K562 (cell line): ENCODE measurements at regions not wholly inside any gene's neighbourhood (a gene's known extent, or its start where the extent isn't known, plus 50 kb on each side); places are given as distances from the start of the nearest gene placed in this dataset.

Experiments
- ATAC-seq: fragments of 200-7000 bp; cut with Tn5 transposase; 3 replicates; pipeline ENCODE4 v1.9.1; 2020; ENCODE audit warnings: moderate library complexity
- BruUV-seq: library from RNA; stranded (reverse); fragments of 400-500 nt; replicated peaks from 2 replicates; lab custom pipeline; 2021; lab: Mats Ljungman, UMichigan
- CTCF ChIA-PET: fragments of 300-600 bp; formaldehyde crosslinking; extraction: SDS; loops from one replicate; lab custom pipeline; 2021; ENCODE audit warnings: low intra/inter-chr PET ratio; lab: Yijun Ruan, JAX
- POLR2A ChIA-PET: fragments of 300-600, 350-650 bp; sonication (Branson Sonifier 250); formaldehyde crosslinking; extraction: SDS; loops from one replicate; lab custom pipeline; 2021; ENCODE audit warnings: antibody characterized with exemption, inconsistent platforms; lab: Yijun Ruan, JAX
- DNase-seq, 4 experiments: peaks; one replicate each; pipeline versions ENCODE4 v3.0.0 to v3.0.0-alpha.2; 2011 to 2018; ENCODE audit warnings: low spot score in 3 of 4, mixed read lengths in 3 of 4; ENCODE audit errors: extremely low read depth in 1 of 4
- FAIRE-seq: peaks from 2 replicates; lab custom pipeline; 2011; peaks lifted over from hg19 to GRCh38; lab: Jason Lieb, UNC
- H2AFZ ChIP-seq: 2 replicates; pipeline ENCODE4 v1.6.0; 2011; ENCODE audit warnings: low read depth, low read length, control low read depth, inconsistent platforms
- H3K27ac ChIP-seq: fragments of 200-600 bp; 3 replicates; pipeline ENCODE4 v1.8.0; 2011; ENCODE audit warnings: low read depth, mild to moderate bottlenecking, control low read depth, inconsistent platforms, low read length, moderate library complexity, mixed read lengths; ENCODE audit errors: extremely low read depth
- H3K27me3 ChIP-seq, 2 experiments: fragments of 300-600 bp in 1 of 2; 2 replicates in 1 of 2; 3 replicates in 1 of 2; pipeline versions ENCODE4 v1.6.0 to v1.8.0; 2011; ENCODE audit warnings: inconsistent platforms in 2 of 2, low read length in 2 of 2, mild to moderate bottlenecking in 1 of 2, mixed read lengths in 1 of 2, moderate library complexity in 1 of 2; ENCODE audit not compliant: control insufficient read depth in 2 of 2, insufficient read depth in 2 of 2
- H3K36me3 ChIP-seq: fragments of 300-600 bp; 3 replicates; pipeline ENCODE4 v1.8.0; 2011; ENCODE audit warnings: mild to moderate bottlenecking, low read length, inconsistent platforms; ENCODE audit not compliant: control insufficient read depth, insufficient read depth
- H3K4me1 ChIP-seq, 2 experiments: fragments of 200-600 bp in 1 of 2; replicated peaks in 1 of 2; 2 replicates in 1 of 2; 3 replicates in 1 of 2; pipeline versions ENCODE4 v1.5.1 to v1.8.0; 2011; ENCODE audit warnings: inconsistent platforms in 2 of 2, low read length in 2 of 2, mild to moderate bottlenecking in 1 of 2, mixed read lengths in 1 of 2, moderate library complexity in 1 of 2; ENCODE audit not compliant: control insufficient read depth in 2 of 2, insufficient read depth in 2 of 2
- H3K4me2 ChIP-seq: 2 replicates; pipeline ENCODE4 v1.6.1; 2011; ENCODE audit warnings: low read length, control low read depth, inconsistent platforms, mixed read lengths; ENCODE audit not compliant: insufficient read depth
- H3K4me3 ChIP-seq: fragments of 200-600 bp; sonication (generic), shearing (Covaris generic); 2 replicates; pipeline ENCODE4 v1.5.1; 2016; ENCODE audit warnings: control low read depth, inconsistent platforms
- H3K79me2 ChIP-seq: fragments of 200-600 bp; 3 replicates; pipeline ENCODE4 v1.8.0; 2011; ENCODE audit warnings: low read length, inconsistent platforms; ENCODE audit not compliant: control insufficient read depth, insufficient read depth
- H3K9ac ChIP-seq, 2 experiments: 2 replicates each; pipeline versions ENCODE4 v1.6.0 to v1.6.1; 2011; ENCODE audit warnings: low read depth in 2 of 2, low read length in 2 of 2, control low read depth in 1 of 2, inconsistent platforms in 1 of 2, mild to moderate bottlenecking in 1 of 2, mixed read lengths in 1 of 2; ENCODE audit not compliant: insufficient read depth in 1 of 2
- H3K9me1 ChIP-seq: one replicate; pipeline ENCODE4 v1.6.0; 2011; ENCODE audit warnings: inconsistent platforms, mild to moderate bottlenecking, low read length, moderate library complexity; ENCODE audit not compliant: control insufficient read depth, insufficient read depth
- H3K9me3 ChIP-seq: replicated peaks from 2 replicates; pipeline ENCODE4 v1.5.1; 2011; ENCODE audit warnings: low read depth, low read length, inconsistent platforms; ENCODE audit not compliant: control insufficient read depth, insufficient read depth
- H4K20me1 ChIP-seq: replicated peaks from 2 replicates; pipeline ENCODE4 v1.6.1; 2011; ENCODE audit warnings: low read length, inconsistent platforms, mixed read lengths; ENCODE audit not compliant: control insufficient read depth, insufficient read depth
- CBX3 ChIP-seq, 2 experiments: IDR thresholded peaks; 1 replicate in 1 of 2; 2 replicates in 1 of 2; pipeline ENCODE4 v1.6.1; 2012; ENCODE audit warnings: inconsistent platforms in 2 of 2, low read length in 2 of 2, borderline replicate concordance in 1 of 2, control low read depth in 1 of 2
- CHD2 ChIP-seq: IDR thresholded peaks from 2 replicates; pipeline ENCODE4 v1.6.1; 2011; ENCODE audit warnings: low read depth, low read length
- CREB5 ChIP-seq: fragments of 250-450 bp; sonication (Bioruptor Pico); IDR thresholded peaks from 2 replicates; pipeline ENCODE4 v1.5.0; 2020; ENCODE audit warnings: mild to moderate bottlenecking
- DMBX1 ChIP-seq: fragments of 250-450 bp; sonication (Bioruptor Pico); IDR thresholded peaks from 2 replicates; pipeline ENCODE4 v1.8.0; 2022; ENCODE audit warnings: inconsistent platforms, mild to moderate bottlenecking, moderate library complexity, borderline replicate concordance
- EWSR1 ChIP-seq: fragments of 450-650 bp; IDR thresholded peaks from 2 replicates; pipeline ENCODE4 v1.6.1; 2018; ENCODE audit warnings: borderline replicate concordance, mild to moderate bottlenecking, low read depth, moderate library complexity; ENCODE audit not compliant: partially characterized antibody
- GATA2 ChIP-seq: sonication (generic); formaldehyde crosslinking; IDR thresholded peaks from 2 replicates; pipeline ENCODE4 v1.4.0; 2020; ENCODE audit warnings: mild to moderate bottlenecking, missing genetic modification reagents
- GTF2E2 ChIP-seq: fragments of 200-800 bp; sonication (Bioruptor generic); IDR thresholded peaks from 2 replicates; pipeline ENCODE4 v1.6.1; 2016; ENCODE audit warnings: missing genetic modification characterization, missing compliant biosample characterization
- MYNN ChIP-seq, 2 experiments: sonication (generic); formaldehyde crosslinking in 1 of 2; IDR thresholded peaks; 2 replicates each; pipeline versions ENCODE4 v1.5.0 to v1.6.1; 2016 to 2020; ENCODE audit warnings: antibody characterized with exemption in 1 of 2, missing genetic modification reagents in 1 of 2
- NFIC ChIP-seq: fragments of 450-650 bp; IDR thresholded peaks from 2 replicates; pipeline ENCODE4 v1.6.1; 2017; ENCODE audit warnings: mild to moderate bottlenecking, inconsistent platforms
- PCBP1 ChIP-seq: fragments of 200-400 bp; formaldehyde crosslinking; IDR thresholded peaks from 2 replicates; pipeline ENCODE4 v1.6.1; 2018; ENCODE audit warnings: mild to moderate bottlenecking, low read depth, low read length; ENCODE audit not compliant: poor library complexity, severe bottlenecking
- POLR2A ChIP-seq: fragments of 450-650 bp; conservative IDR thresholded peaks from 2 replicates; pipeline ENCODE4 v1.6.1; 2016
- POLR2G ChIP-seq: fragments of 200-400 bp; formaldehyde crosslinking; IDR thresholded peaks from 2 replicates; pipeline ENCODE4 v1.6.1; 2017; ENCODE audit warnings: low read depth, mild to moderate bottlenecking, antibody characterized with exemption, low read length, moderate library complexity
- RBM34 ChIP-seq: fragments of 200-400 bp; formaldehyde crosslinking; IDR thresholded peaks from 2 replicates; pipeline ENCODE4 v1.6.1; 2018; ENCODE audit warnings: low read length, borderline replicate concordance; ENCODE audit not compliant: insufficient read depth
- SIN3B ChIP-seq: fragments of 450-650 bp; IDR thresholded peaks from 2 replicates; pipeline ENCODE4 v1.6.1; 2017; ENCODE audit warnings: low read depth, mild to moderate bottlenecking, moderate library complexity
- SRSF9 ChIP-seq: fragments of 200-400 bp; formaldehyde crosslinking; IDR thresholded peaks from 2 replicates; pipeline ENCODE4 v1.6.1; 2017; ENCODE audit warnings: low read depth, low read length, borderline replicate concordance
- SUPT5H ChIP-seq: fragments of 450-650 bp; IDR thresholded peaks from 2 replicates; pipeline ENCODE4 v1.6.1; 2016
- ZNF175 ChIP-seq: fragments of 200-800 bp; sonication (Bioruptor generic); IDR thresholded peaks from 2 replicates; pipeline ENCODE4 v1.6.1; 2016; ENCODE audit warnings: low read depth, mild to moderate bottlenecking, missing genetic modification characterization, missing compliant biosample characterization
- ZZZ3 ChIP-seq: fragments of 450-650 bp; IDR thresholded peaks from 2 replicates; pipeline ENCODE4 v1.6.1; 2016; ENCODE audit warnings: antibody characterized with exemption, mild to moderate bottlenecking, moderate library complexity
- WGBS: fragments of 100-300 bp; shearing (Covaris generic); methylation state at CpG from one replicate; pipeline ENCODE4 v1.1.6; 2016; ENCODE audit warnings: low coverage, mixed read lengths; ENCODE audit not compliant: insufficient coverage; ENCODE audit errors: missing lambda C conversion rate; 5-methylcytosine and 5-hydroxymethylcytosine counted together
- in situ Hi-C: fragments of 300-500 bp; cut with MboI; formaldehyde crosslinking; loops from 4 replicates; pipeline ENCODE4 v1.15.0; 2018; ENCODE audit warnings: inconsistent platforms, mixed read lengths
- intact Hi-C: fragments of 100-400 bp; cut with micrococcal nuclease; formaldehyde crosslinking; loops from 2 replicates; pipeline ENCODE4 v1.14.2; 2022
- TF ChIP-seq, protein P1 (sequence below), 2 experiments: IDR thresholded peaks; 2 replicates each; pipeline ENCODE4 v1.6.1; 2012; ENCODE audit warnings: improper control_type of control experiment in 2 of 2, low read depth in 2 of 2, low read length in 2 of 2, borderline replicate concordance in 1 of 2
- TF ChIP-seq, protein P2 (sequence below): sonication (generic); formaldehyde crosslinking; IDR thresholded peaks from 2 replicates; pipeline ENCODE4 v1.8.0; 2022; ENCODE audit warnings: mild to moderate bottlenecking, missing genetic modification reagents

- ATAC-seq, result no peak
- Histone ChIP-seq H3K4me2 (no peak overlapping the region), H3K79me2 (no peaks in the 10 kb centered on the region), H2AFZ (no peak overlapping the region), H3K9me1 (no peaks in the 10 kb centered on the region), H3K4me1 (no peaks in the 10 kb centered on the region), H3K36me3 (no peaks in the 10 kb centered on the region), H3K9me3 (no peaks in the 10 kb centered on the region), H3K9ac (no peak overlapping the region), H3K4me3 (no peak overlapping the region), H3K27ac (no peak overlapping the region), H3K27me3 (peaks cover under 1 to 2% of the 10 kb centered on the region in 2 experiments; a peak in 2 of 5 replicates), H4K20me1 (no peaks in the 10 kb centered on the region)
- DNase-seq, result no peak
- ChIA-PET POLR2A (interaction anchor here (1.3 kb wide), 1 partner anchor 230 kb away, joined by 3 read pairs; no protein-coding TSS in a partner anchor), CTCF (no interaction called here)
- WGBS, result 0% methylated on average over 3 of the region's 3 CpGs
- in situ Hi-C loops, result no loop called here
- TF ChIP-seq, protein P1, sequence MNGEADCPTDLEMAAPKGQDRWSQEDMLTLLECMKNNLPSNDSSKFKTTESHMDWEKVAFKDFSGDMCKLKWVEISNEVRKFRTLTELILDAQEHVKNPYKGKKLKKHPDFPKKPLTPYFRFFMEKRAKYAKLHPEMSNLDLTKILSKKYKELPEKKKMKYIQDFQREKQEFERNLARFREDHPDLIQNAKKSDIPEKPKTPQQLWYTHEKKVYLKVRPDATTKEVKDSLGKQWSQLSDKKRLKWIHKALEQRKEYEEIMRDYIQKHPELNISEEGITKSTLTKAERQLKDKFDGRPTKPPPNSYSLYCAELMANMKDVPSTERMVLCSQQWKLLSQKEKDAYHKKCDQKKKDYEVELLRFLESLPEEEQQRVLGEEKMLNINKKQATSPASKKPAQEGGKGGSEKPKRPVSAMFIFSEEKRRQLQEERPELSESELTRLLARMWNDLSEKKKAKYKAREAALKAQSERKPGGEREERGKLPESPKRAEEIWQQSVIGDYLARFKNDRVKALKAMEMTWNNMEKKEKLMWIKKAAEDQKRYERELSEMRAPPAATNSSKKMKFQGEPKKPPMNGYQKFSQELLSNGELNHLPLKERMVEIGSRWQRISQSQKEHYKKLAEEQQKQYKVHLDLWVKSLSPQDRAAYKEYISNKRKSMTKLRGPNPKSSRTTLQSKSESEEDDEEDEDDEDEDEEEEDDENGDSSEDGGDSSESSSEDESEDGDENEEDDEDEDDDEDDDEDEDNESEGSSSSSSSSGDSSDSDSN (IDR thresholded peaks at IDR 0.05; ENCODE audit: borderline replicate concordance in 1 of 2, low read depth in 2 of 2, low read length in 2 of 2), result no peak
- TF ChIP-seq POLR2A (no peak), DMBX1 (CRISPR knock-in tag) (no peak), MYNN (IDR thresholded peaks at IDR 0.05) (no peak), MYNN (CRISPR knock-in tag; IDR thresholded peaks at IDR 0.05) (no peak), GATA2 (no peak), GTF2E2 (tag) (no peak), ZNF175 (CRISPR knock-in tag) (no peak), POLR2G (no peak), CHD2 (no peak), CREB5 (CRISPR knock-in tag) (no peak), SIN3B (no peak), ZZZ3 (no peak), EWSR1 (no peak), SUPT5H (no peak), CBX3 (IDR thresholded peaks at IDR 0.05; ENCODE audit: borderline replicate concordance in 1 of 2, low read length in 2 of 2) (no peak), PCBP1 (no peak), SRSF9 (no peak), RBM34 (no peak), NFIC (no peak)
- TF ChIP-seq, protein P2, sequence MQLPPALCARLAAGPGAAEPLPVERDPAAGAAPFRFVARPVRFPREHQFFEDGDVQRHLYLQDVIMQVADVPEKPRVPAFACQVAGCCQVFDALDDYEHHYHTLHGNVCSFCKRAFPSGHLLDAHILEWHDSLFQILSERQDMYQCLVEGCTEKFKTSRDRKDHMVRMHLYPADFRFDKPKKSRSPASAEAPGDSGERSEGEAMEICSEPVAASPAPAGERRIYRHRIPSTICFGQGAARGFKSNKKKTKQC, result no peak
- intact Hi-C loops, result no loop called here
- no peak for FAIRE-seq
- no TSS peak for BruUV-seq
These were observed 372.2 kb downstream of the ZSWIM6 start for GRCh38 chr5:61704289-61704688.
